ENCODE measurements at regions not wholly inside any gene's neighbourhood (a gene's known extent, or its start where the extent isn't known, plus 50 kb on each side); places are given as distances from the start of the nearest gene placed in this dataset.

DNA sequence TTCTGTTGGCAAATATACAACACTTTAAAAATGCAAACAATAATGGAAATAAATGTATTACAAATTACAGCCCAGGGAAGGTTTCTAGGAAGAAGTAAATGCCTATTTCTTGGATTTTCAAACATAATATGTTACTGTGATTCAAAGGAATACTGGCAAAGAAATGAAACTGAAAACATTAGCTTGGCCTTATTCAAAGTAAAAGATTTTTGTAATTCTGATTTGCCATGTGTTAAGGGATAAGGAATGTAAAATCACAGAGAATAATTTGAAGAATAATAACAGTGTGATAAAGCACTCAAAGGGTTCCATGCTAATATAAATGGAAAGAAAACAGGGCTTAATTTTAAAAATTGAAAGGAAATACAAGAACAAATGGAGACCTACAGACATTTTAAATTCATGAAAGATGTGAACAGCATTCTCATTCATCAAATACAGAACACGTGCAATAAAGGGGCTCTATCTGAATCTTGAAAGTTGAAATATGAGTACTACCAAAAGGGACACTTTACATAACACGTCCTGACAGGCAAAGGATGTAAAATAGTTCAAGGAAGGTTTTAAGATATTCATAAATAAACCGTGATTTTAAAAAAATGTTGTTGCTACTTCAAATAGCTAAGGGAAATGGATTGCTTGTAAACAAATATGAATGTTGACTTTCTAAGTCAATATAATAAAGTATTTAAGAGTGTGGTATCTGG, 138.1 kb downstream of the RFPL4B start:
- no peak for DNase-seq
- Histone ChIP-seq H3K27ac (no peak overlapping the region), H3K4me3 (no peak overlapping the region), H3K9me3 (no peaks in the 10 kb centered on the region), H3K27me3 (no peaks in the 10 kb centered on the region), H3K36me3 (no peaks in the 10 kb centered on the region), H3K4me1 (no peaks in the 10 kb centered on the region)
- no peak for TF ChIP-seq POLR2A (IDR thresholded peaks at IDR 0.05)
- TF ChIP-seq, protein P1, sequence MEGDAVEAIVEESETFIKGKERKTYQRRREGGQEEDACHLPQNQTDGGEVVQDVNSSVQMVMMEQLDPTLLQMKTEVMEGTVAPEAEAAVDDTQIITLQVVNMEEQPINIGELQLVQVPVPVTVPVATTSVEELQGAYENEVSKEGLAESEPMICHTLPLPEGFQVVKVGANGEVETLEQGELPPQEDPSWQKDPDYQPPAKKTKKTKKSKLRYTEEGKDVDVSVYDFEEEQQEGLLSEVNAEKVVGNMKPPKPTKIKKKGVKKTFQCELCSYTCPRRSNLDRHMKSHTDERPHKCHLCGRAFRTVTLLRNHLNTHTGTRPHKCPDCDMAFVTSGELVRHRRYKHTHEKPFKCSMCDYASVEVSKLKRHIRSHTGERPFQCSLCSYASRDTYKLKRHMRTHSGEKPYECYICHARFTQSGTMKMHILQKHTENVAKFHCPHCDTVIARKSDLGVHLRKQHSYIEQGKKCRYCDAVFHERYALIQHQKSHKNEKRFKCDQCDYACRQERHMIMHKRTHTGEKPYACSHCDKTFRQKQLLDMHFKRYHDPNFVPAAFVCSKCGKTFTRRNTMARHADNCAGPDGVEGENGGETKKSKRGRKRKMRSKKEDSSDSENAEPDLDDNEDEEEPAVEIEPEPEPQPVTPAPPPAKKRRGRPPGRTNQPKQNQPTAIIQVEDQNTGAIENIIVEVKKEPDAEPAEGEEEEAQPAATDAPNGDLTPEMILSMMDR (IDR thresholded peaks at IDR 0.05): no peak
- WGBS, 2 donors: 25 to 37% methylated on average over 3 of the region's 3 CpGs
- intact Hi-C loops (cut with DNase I): no loop called here

DNA sequence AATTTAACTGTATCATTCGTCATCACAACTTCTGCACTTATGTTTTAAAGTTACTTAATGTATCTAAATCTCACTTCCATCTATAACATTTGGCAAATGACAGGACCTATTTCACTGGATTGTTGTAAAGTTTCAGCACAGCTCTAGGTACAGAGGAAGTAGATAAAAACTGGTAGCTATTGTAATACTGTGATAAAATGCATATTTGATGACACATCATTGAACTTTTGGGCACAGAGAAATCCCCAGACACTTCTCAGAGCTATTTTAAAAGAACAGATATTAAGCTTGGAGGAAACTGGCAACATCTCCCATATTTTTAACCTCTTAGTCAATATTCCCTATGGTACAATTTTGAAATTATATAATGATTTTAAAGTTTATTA, 138.7 kb downstream of the RFPL4B start:
- intact Hi-C loops (cut with DNase I): no loop called here
- H3K27me3 ChIP-seq: no peaks in the 10 kb centered on the region
- no peak overlapping the region for H3K4me3 ChIP-seq
- 66 to 74% methylated on average over 1 of the region's 1 CpG for WGBS, 2 donors
- no peak for DNase-seq
- no peaks in the 10 kb centered on the region for H3K9me3 ChIP-seq
- no peak overlapping the region for H3K27ac ChIP-seq
- TF ChIP-seq, protein P1 (IDR thresholded peaks at IDR 0.05): no peak
- no peak for TF ChIP-seq POLR2A (IDR thresholded peaks at IDR 0.05)
- H3K36me3 ChIP-seq: no peaks in the 10 kb centered on the region
- no peaks in the 10 kb centered on the region for H3K4me1 ChIP-seq

DNA sequence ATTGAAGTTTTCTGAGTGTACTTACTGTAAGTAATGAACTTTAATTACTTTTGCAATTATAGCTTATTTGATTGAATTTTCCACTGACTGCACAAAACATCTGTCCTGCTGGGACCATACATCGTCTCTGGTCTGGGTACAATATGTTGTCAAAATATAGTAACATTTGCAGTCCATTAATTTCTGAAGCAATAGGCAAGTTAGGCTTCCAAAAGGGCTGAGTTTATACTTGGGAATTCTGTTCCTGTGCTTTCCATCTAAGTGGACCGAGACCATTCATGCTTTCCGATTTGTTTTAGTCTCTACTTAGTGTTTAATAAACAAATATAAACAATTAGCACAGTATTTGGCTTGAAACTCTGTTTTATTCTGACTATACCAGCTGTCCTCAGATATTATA, 139.3 kb downstream of the RFPL4B start:
- TF ChIP-seq, protein P1 (IDR thresholded peaks at IDR 0.05): no peak
- no peak for TF ChIP-seq POLR2A (IDR thresholded peaks at IDR 0.05)
- WGBS, 2 donors: 51 to 58% methylated on average over 3 of the region's 3 CpGs
- H3K27me3 ChIP-seq: no peaks in the 10 kb centered on the region
- H3K4me3 ChIP-seq: no peak overlapping the region
- no peak for DNase-seq
- no peak overlapping the region for H3K27ac ChIP-seq
- no peaks in the 10 kb centered on the region for H3K9me3 ChIP-seq
- H3K36me3 ChIP-seq: no peaks in the 10 kb centered on the region
- intact Hi-C loops (cut with DNase I): no loop called here
- H3K4me1 ChIP-seq: no peaks in the 10 kb centered on the region

DNA sequence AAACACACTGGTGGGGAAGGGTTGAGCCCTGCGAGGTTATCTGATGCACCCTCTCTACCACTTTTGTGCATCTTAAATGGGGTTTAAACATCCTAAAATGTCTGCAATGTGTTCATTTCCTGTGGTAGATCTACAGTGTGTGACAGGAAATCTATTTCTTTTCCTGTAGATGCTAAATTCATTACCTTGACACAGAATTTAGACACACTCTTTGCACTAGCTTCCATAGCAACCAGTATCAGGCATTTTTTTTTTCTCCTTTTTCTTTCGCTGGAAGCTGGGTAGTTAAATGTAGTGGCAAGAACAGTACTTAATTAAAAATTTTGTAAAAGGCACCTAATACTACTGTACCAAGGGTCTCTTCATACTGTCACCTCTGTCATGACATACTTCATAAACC, 141.1 kb downstream of the RFPL4B start:
- no peaks in the 10 kb centered on the region for H3K27me3 ChIP-seq
- DNase-seq: no peak
- no peaks in the 10 kb centered on the region for H3K4me1 ChIP-seq
- 71 to 78% methylated on average over 2 of the region's 2 CpGs for WGBS, 2 donors
- H3K9me3 ChIP-seq: no peaks in the 10 kb centered on the region
- TF ChIP-seq, protein P1 (IDR thresholded peaks at IDR 0.05): no peak
- no peak for TF ChIP-seq POLR2A (IDR thresholded peaks at IDR 0.05)
- no peak overlapping the region for H3K4me3 ChIP-seq
- H3K27ac ChIP-seq: no peak overlapping the region
- intact Hi-C loops (cut with DNase I): no loop called here
- H3K36me3 ChIP-seq: no peaks in the 10 kb centered on the region

DNA sequence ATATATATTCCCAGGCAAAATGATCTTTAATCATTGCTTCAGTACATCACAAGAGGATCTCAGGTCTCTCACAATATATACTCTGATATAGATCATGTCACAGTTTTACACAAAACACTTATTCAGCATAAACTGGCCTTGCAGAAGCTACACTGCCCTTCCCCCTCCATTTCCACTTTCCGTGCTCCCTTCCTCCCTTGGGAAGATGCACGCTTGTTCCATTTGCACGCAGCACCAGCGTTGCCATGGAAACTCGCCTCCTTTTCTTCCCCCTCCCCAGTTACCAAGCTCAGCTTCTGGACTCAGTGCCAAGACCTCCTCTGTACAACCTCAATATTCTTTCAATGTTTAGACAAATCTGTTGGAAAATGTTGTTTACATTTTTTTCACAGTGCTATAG, 154.6 kb downstream of the RFPL4B start:
- 38 to 69% methylated on average over 5 of the region's 5 CpGs for WGBS, 2 donors
- intact Hi-C loops (cut with DNase I): no loop called here

More for the DNA sequence above, 154.6 kb downstream of the RFPL4B start:
- Histone ChIP-seq H3K9me3 (no peaks in the 10 kb centered on the region), H3K4me3 (no peak overlapping the region), H3K27ac (no peak overlapping the region), H3K27me3 (no peaks in the 10 kb centered on the region), H3K36me3 (no peaks in the 10 kb centered on the region), H3K4me1 (no peaks in the 10 kb centered on the region)
- DNase-seq: no peak
- TF ChIP-seq, protein P1 (IDR thresholded peaks at IDR 0.05): no peak
- no peak for TF ChIP-seq POLR2A (IDR thresholded peaks at IDR 0.05)

Data from esophagus squamous epithelium (tissue), 5 donors.